Breast epithelium (tissue), 3 donors: ENCODE measurements at regions not wholly inside any gene's neighbourhood (a gene's known extent, or its start where the extent isn't known, plus 50 kb on each side); places are given as distances from the start of the nearest gene placed in this dataset.

Experiments used
- POLR2A ChIP-seq: fragments of 450-650 bp; IDR thresholded peaks from one replicate; pipeline ENCODE4 v1.6.1; 2016; ENCODE audit warnings: antibody characterized with exemption, mild to moderate bottlenecking, moderate library complexity
- TF ChIP-seq, protein P1 (sequence below), 3 donors: fragments of 450-650 bp; IDR thresholded peaks; one replicate each; pipeline ENCODE4 v1.5.1; 2016 to 2017; ENCODE audit warnings: antibody characterized with exemption in 3 of 3, mild to moderate bottlenecking in 3 of 3, moderate library complexity in 3 of 3

DNA sequence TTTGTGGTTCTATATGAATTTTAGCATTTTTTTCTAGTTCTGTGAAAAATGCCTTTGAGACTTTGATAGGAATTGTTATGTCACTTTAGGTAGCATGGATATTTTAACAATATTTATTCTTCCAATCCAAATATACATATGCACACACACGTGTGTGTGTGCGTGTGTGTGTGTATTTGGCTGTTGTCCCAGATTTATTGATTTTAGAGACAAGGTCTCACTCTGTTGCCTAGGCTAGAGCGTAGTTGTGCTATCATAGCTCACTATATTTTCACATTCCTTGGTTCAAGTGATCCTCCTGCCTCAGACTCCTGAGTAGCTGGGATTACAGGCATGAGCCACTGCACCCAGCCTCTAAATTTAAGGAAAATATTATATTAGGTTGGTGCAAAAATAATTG lies 162.5 kb upstream of the TRIM24 start:
- TF ChIP-seq, protein P1, sequence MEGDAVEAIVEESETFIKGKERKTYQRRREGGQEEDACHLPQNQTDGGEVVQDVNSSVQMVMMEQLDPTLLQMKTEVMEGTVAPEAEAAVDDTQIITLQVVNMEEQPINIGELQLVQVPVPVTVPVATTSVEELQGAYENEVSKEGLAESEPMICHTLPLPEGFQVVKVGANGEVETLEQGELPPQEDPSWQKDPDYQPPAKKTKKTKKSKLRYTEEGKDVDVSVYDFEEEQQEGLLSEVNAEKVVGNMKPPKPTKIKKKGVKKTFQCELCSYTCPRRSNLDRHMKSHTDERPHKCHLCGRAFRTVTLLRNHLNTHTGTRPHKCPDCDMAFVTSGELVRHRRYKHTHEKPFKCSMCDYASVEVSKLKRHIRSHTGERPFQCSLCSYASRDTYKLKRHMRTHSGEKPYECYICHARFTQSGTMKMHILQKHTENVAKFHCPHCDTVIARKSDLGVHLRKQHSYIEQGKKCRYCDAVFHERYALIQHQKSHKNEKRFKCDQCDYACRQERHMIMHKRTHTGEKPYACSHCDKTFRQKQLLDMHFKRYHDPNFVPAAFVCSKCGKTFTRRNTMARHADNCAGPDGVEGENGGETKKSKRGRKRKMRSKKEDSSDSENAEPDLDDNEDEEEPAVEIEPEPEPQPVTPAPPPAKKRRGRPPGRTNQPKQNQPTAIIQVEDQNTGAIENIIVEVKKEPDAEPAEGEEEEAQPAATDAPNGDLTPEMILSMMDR (IDR thresholded peaks at IDR 0.05) = no peak
- no peak for TF ChIP-seq POLR2A
